Sigmoid colon (tissue), 6 donors: ENCODE measurements at regions not wholly inside any gene's neighbourhood (a gene's known extent, or its start where the extent isn't known, plus 50 kb on each side); places are given as distances from the start of the nearest gene placed in this dataset.

Experiments
- DNase-seq: peaks from one replicate; pipeline ENCODE4 v3.0.0-alpha.2; 2019
- H3K27ac ChIP-seq, 4 donors: fragments of 200-600 bp; sonication (generic); one replicate each; pipeline ENCODE4 v1.5.1; 2016 to 2019; ENCODE audit warnings: mild to moderate bottlenecking in 1 of 4
- H3K27me3 ChIP-seq, 3 donors: fragments of 200-600 bp; sonication (generic); one replicate each; pipeline ENCODE4 v1.5.1; 2019; ENCODE audit warnings: mild to moderate bottlenecking in 1 of 3
- H3K36me3 ChIP-seq, 4 donors: fragments of 200-600 bp; sonication (generic); one replicate each; pipeline ENCODE4 v1.5.1; 2016 to 2019
- H3K4me1 ChIP-seq, 4 donors: fragments of 200-600 bp; sonication (generic); one replicate each; pipeline ENCODE4 v1.5.1; 2017 to 2019
- H3K4me3 ChIP-seq, 4 donors: fragments of 200-600 bp; sonication (generic); one replicate each; pipeline ENCODE4 v1.5.1; 2017 to 2019; ENCODE audit warnings: mild to moderate bottlenecking in 2 of 4, moderate library complexity in 1 of 4
- H3K9me3 ChIP-seq, 4 donors: fragments of 200-600 bp in 3 of 4; sonication (generic) in 3 of 4; one replicate each; pipeline versions ENCODE4 v1.5.1 to v1.6.1; 2013 to 2019
- CTCF ChIP-seq, 4 experiments: fragments of 450-650 bp in 3 of 4; fragments of 200-600 bp in 1 of 4; IDR thresholded peaks; one replicate each; pipeline ENCODE4 v1.5.1; 2016 to 2019; ENCODE audit warnings: antibody characterized with exemption in 4 of 4, mild to moderate bottlenecking in 3 of 4, moderate library complexity in 2 of 4
- EP300 ChIP-seq, 4 donors: sonication (generic); formaldehyde crosslinking; IDR thresholded peaks; one replicate each; pipeline ENCODE4 v1.6.1; 2017; ENCODE audit warnings: antibody characterized with exemption in 4 of 4
- POLR2A ChIP-seq, 2 donors: fragments of 450-650 bp; IDR thresholded peaks; one replicate each; pipeline ENCODE4 v1.6.1; 2016; ENCODE audit warnings: antibody characterized with exemption in 2 of 2, mild to moderate bottlenecking in 2 of 2, moderate library complexity in 2 of 2
- POLR2AphosphoS5 ChIP-seq, 4 donors: sonication (generic); formaldehyde crosslinking; IDR thresholded peaks; one replicate each; pipeline ENCODE4 v1.6.1; 2017; ENCODE audit warnings: antibody characterized with exemption in 4 of 4
- WGBS, 2 donors: extraction: QIAGEN DNeasy Blood & Tissue Kit; methylation state at CpG; one replicate each; pipeline ENCODE4 v1.1.7; 2013; 5-methylcytosine and 5-hydroxymethylcytosine counted together
- intact Hi-C: fragments of 100-400 bp; cut with DNase I; formaldehyde crosslinking; loops from one replicate; pipeline ENCODE4 v1.15.1; 2023
- donor health status: healthy with polysubstance abuse.
- donor health status: healthy.

GRCh38 chr12:47306130-47306529 lies 226.4 kb upstream of the AMIGO2 start:
- no peak for DNase-seq
- TF ChIP-seq CTCF (IDR thresholded peaks at IDR 0.05) = no peak
- TF ChIP-seq POLR2AphosphoS5 (IDR thresholded peaks at IDR 0.05) = no peak
- TF ChIP-seq EP300 (IDR thresholded peaks at IDR 0.05) = no peak
- no peak for TF ChIP-seq POLR2A (IDR thresholded peaks at IDR 0.05)
- no peak overlapping the region for H3K4me3 ChIP-seq
- intact Hi-C loops = loop anchor here (5.0 kb wide), 2 partner anchors 274 to 381 kb away; no protein-coding TSS in a partner anchor
- WGBS, 2 donors = 92 to 93% methylated on average over 22 of the region's 22 CpGs
- no peaks in the 10 kb centered on the region for H3K9me3 ChIP-seq
- H3K4me1 ChIP-seq = peaks cover 0 to 14% (median 9%) of the 10 kb centered on the region in 4 donors
- no peaks in the 10 kb centered on the region for H3K36me3 ChIP-seq
- no peaks in the 10 kb centered on the region for H3K27me3 ChIP-seq
- H3K27ac ChIP-seq = no peak overlapping the region

- intact Hi-C loops = loop anchor here (5.0 kb wide), 2 partner anchors 273 to 382 kb away; no protein-coding TSS in a partner anchor
- Histone ChIP-seq H3K27ac (no peak overlapping the region), H3K36me3 (no peaks in the 10 kb centered on the region), H3K27me3 (no peaks in the 10 kb centered on the region), H3K4me3 (no peak overlapping the region), H3K4me1 (peaks cover 0 to 14% (median 9%) of the 10 kb centered on the region in 4 donors), H3K9me3 (no peaks in the 10 kb centered on the region)
- TF ChIP-seq EP300 (IDR thresholded peaks at IDR 0.05) (no peak), POLR2A (IDR thresholded peaks at IDR 0.05) (no peak), POLR2AphosphoS5 (IDR thresholded peaks at IDR 0.05) (no peak), CTCF (IDR thresholded peaks at IDR 0.05) (no peak)
- DNase-seq = no peak
- WGBS, 2 donors = 94 to 97% methylated on average over 11 of the region's 11 CpGs
Observed at GRCh38 chr12:47305464-47305863, 225.7 kb upstream of the AMIGO2 start.

- no peaks in the 10 kb centered on the region for H3K27me3 ChIP-seq
- WGBS, 2 donors = 94 to 98% methylated on average over 1 of the region's 1 CpG
- no peak overlapping the region for H3K4me3 ChIP-seq
- TF ChIP-seq CTCF (IDR thresholded peaks at IDR 0.05) (no peak), EP300 (IDR thresholded peaks at IDR 0.05) (no peak), POLR2A (IDR thresholded peaks at IDR 0.05) (no peak), POLR2AphosphoS5 (IDR thresholded peaks at IDR 0.05) (no peak)
- intact Hi-C loops = no loop called here
- H3K9me3 ChIP-seq = no peaks in the 10 kb centered on the region
- no peak overlapping the region for H3K27ac ChIP-seq
- DNase-seq = no peak
- no peaks in the 10 kb centered on the region for H3K36me3 ChIP-seq
- peaks cover 0 to 14% (median 9%) of the 10 kb centered on the region in 4 donors for H3K4me1 ChIP-seq
Observed at GRCh38 chr12:47303995-47304560, 224.3 kb upstream of the AMIGO2 start.

GRCh38 chr12:47303207-47303606 lies 223.4 kb upstream of the AMIGO2 start:
- WGBS, 2 donors = 80 to 88% methylated on average over 7 of the region's 7 CpGs
- intact Hi-C loops = no loop called here

More at GRCh38 chr12:47303207-47303606, 223.4 kb upstream of the AMIGO2 start:
- Histone ChIP-seq H3K9me3 (no peaks in the 10 kb centered on the region), H3K27me3 (no peaks in the 10 kb centered on the region), H3K36me3 (no peaks in the 10 kb centered on the region), H3K4me3 (no peak overlapping the region), H3K4me1 (peaks cover 0 to 14% (median 9%) of the 10 kb centered on the region in 4 donors), H3K27ac (peak overlapping the region in 2 of 4 donors; percentile 1 to 51)
- no peak for DNase-seq
- no peak for TF ChIP-seq CTCF (IDR thresholded peaks at IDR 0.05)
- no peak for TF ChIP-seq POLR2A (IDR thresholded peaks at IDR 0.05)
- TF ChIP-seq POLR2AphosphoS5 (IDR thresholded peaks at IDR 0.05) = no peak
- TF ChIP-seq EP300 (IDR thresholded peaks at IDR 0.05) = no peak
